ENCODE measurements at regions not wholly inside any gene's neighbourhood (a gene's known extent, or its start where the extent isn't known, plus 50 kb on each side); places are given as distances from the start of the nearest gene placed in this dataset.

- ATAC-seq (no peak), DNase-seq (ENCODE audit: low read depth, low spot score) (no peak)
- H3K9ac ChIP-seq (ENCODE audit: low read length): no peak overlapping the region
- H2AFZ ChIP-seq (ENCODE audit: low read depth, low read length, poor library complexity, severe bottlenecking): no peak overlapping the region
- no peaks in the 10 kb centered on the region for H4K20me1 ChIP-seq (ENCODE audit: insufficient read depth)
- no TSS peak for BruUV-seq (replicated peaks)
- H3K9me3 ChIP-seq (ENCODE audit: control insufficient read depth in 1 of 2, insufficient read depth in 1 of 2, low read depth in 1 of 2, low read length in 2 of 2): peaks cover 0 to 24% of the 10 kb centered on the region in 2 experiments; a peak in 2 of 4 replicates
- no peaks in the 10 kb centered on the region for H3K4me1 ChIP-seq (ENCODE audit: control insufficient read depth in 1 of 2, insufficient read depth in 2 of 2, low read length in 2 of 2)
- no peak overlapping the region for H3K4me2 ChIP-seq (ENCODE audit: low read length)
- TF ChIP-seq JUND (IDR thresholded peaks at IDR 0.05) (no peak), FOSL1 (IDR thresholded peaks at IDR 0.05; ENCODE audit: low read depth) (no peak), EGR1 (IDR thresholded peaks at IDR 0.05; ENCODE audit: low read depth) (no peak), ZNF274 (IDR thresholded peaks at IDR 0.05; ENCODE audit: low read depth, low read length) (no peak), POLR2AphosphoS5 (IDR thresholded peaks at IDR 0.05; ENCODE audit: low read depth, low read length) (no peak), RAD21 (IDR thresholded peaks at IDR 0.05; ENCODE audit: low read depth) (no peak), SP1 (IDR thresholded peaks at IDR 0.05; ENCODE audit: low read depth) (no peak), POLR2A (IDR thresholded peaks at IDR 0.05; ENCODE audit: borderline replicate concordance, extremely low read depth, insufficient read depth, insufficient read length) (no peak), ELF1 (IDR thresholded peaks at IDR 0.05; ENCODE audit: borderline replicate concordance, low read depth) (no peak), YY1 (IDR thresholded peaks at IDR 0.05; ENCODE audit: extremely low read depth, insufficient replicate concordance, low read depth, low read length) (no peak), ZBTB33 (IDR thresholded peaks at IDR 0.05; ENCODE audit: extremely low read depth, insufficient replicate concordance, low read length) (no peak), MAX (IDR thresholded peaks at IDR 0.05) (no peak), CEBPB (IDR thresholded peaks at IDR 0.05; ENCODE audit: low read depth) (no peak), CBX3 (IDR thresholded peaks at IDR 0.05; ENCODE audit: low read depth) (no peak), CTCF (IDR thresholded peaks at IDR 0.05 in 2 of 3, conservative IDR thresholded peaks at IDR 0.05 in 1 of 3; ENCODE audit: borderline replicate concordance in 1 of 3, insufficient read depth in 1 of 3, low read depth in 2 of 3, low read length in 2 of 3) (no peak)
- no peaks in the 10 kb centered on the region for H3K36me3 ChIP-seq (ENCODE audit: control insufficient read depth in 1 of 2, insufficient read depth in 2 of 2, low read length in 2 of 2)
- no peaks in the 10 kb centered on the region for H3K79me2 ChIP-seq (ENCODE audit: insufficient read depth, low read length)
- H3K27ac ChIP-seq (ENCODE audit: low read depth, low read length): no peak overlapping the region
- H3K27me3 ChIP-seq (ENCODE audit: insufficient read depth, low read length): no peaks in the 10 kb centered on the region
- POLR2A ChIA-PET: no interaction called here
- no peak overlapping the region for H3K4me3 ChIP-seq (replicated peaks in 1 of 2; ENCODE audit: low read depth in 1 of 2, low read length in 2 of 2)
- CTCF ChIA-PET: no interaction called here
- no peaks in the 10 kb centered on the region for H3K9me2 ChIP-seq (ENCODE audit: insufficient read depth)
- RAD21 ChIA-PET (ENCODE audit: low non-redundant PET in 1 of 2, low total read pairs in 2 of 2, uncharacterized antibody in 2 of 2, unreplicated experiment in 2 of 2): no interaction called here
- intact Hi-C loops (cut with micrococcal nuclease): no loop called here
Measured at GRCh38 chr18:51857989-51858388, 482.0 kb upstream of the DCC start.

Data from HCT116 (cell line).